Central memory CD8-positive, alpha-beta T cell (primary cell): ENCODE measurements at regions not wholly inside any gene's neighbourhood (a gene's known extent, or its start where the extent isn't known, plus 50 kb on each side); places are given as distances from the start of the nearest gene placed in this dataset.
"Not testable (repeated sequence)": the region's sequence is repeated elsewhere in the genome, so short reads cannot be mapped to it uniquely, and the experiment has no call there.

Source experiments
- ATAC-seq: fragments of 150-1000 bp; cut with Tn5 transposase; replicated peaks from 2 replicates; pipeline ENCODE4 v1.10.0; 2022; ENCODE audit warnings: mild to moderate bottlenecking, moderate FRiP score, moderate number of reproducible peaks; ENCODE audit not compliant: poor library complexity, severe bottlenecking; ENCODE audit errors: extremely low read depth
- DNase-seq, 2 donors: peaks; one replicate each; pipeline ENCODE4 v3.0.0; 2021; ENCODE audit warnings: low spot score in 2 of 2
- H3K27ac Mint-ChIP-seq: one replicate; pipeline ENCODE4 v1.8.0; 2022; ENCODE audit warnings: low read depth, mild to moderate bottlenecking, moderate library complexity, mixed read lengths
- H3K27me3 Mint-ChIP-seq: one replicate; pipeline ENCODE4 v1.8.0; 2022; ENCODE audit warnings: mixed read lengths
- H3K36me3 Mint-ChIP-seq: one replicate; pipeline ENCODE4 v1.8.0; 2022; ENCODE audit warnings: mild to moderate bottlenecking, moderate library complexity, mixed read lengths; ENCODE audit not compliant: insufficient read depth
- H3K4me1 Mint-ChIP-seq: one replicate; pipeline ENCODE4 v1.8.0; 2022; ENCODE audit warnings: mixed read lengths
- H3K4me3 Mint-ChIP-seq: one replicate; pipeline ENCODE4 v1.8.0; 2022; ENCODE audit warnings: mild to moderate bottlenecking, moderate library complexity, mixed read lengths
- H3K9me3 Mint-ChIP-seq: one replicate; pipeline ENCODE4 v1.8.0; 2022; ENCODE audit warnings: mixed read lengths

DNA sequence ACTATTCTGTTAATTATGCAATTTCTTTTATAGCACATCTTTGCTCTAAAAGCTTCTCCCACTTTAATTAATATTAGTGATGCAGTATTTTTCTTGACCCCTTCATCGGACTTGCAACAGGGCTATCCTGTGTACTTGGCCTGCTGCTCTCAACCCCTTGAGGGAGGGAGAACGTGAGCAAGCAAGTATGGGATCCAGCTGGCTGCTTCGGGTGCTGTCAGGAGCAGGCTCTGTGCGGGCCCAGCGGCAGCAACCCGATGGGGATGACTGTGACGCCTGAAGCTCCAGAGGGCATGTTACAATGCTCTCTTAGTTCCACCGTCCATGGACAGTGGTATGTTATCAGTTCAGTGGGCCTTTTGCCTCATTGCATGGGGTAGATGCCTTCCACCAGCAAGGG, 519.8 kb upstream of the CITED2 start:
- ATAC-seq, result no peak
- Mint-ChIP-seq H3K27ac (no peak overlapping the region), H3K4me3 (no peak overlapping the region)

DNA sequence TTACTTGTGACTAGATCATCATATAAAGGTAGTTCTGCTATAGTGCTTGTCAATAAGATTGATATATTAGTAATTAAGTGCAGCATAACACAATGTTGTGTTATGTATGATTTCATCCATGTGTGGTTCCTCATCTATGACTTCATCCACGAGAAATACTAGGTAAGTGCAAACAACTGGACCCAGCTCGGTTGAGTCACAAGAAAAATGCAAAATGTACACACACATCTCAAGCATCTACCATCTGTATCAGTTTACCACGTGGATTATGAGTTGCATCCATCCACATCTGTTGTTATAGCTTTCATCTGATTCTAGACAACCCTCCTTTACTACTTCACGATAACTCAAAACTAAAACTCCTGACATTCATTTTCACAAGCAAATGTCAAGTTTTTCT, 517.0 kb upstream of the CITED2 start:
- Mint-ChIP-seq H3K4me1 (no peaks in the 10 kb centered on the region), H3K9me3 (no peaks in the 10 kb centered on the region), H3K27ac (no peak overlapping the region), H3K4me3 (no peak overlapping the region), H3K27me3 (peaks cover 43% of the 10 kb centered on the region), H3K36me3 (no peaks in the 10 kb centered on the region)
- no peak for DNase-seq
- ATAC-seq, result no peak

More for the DNA sequence above, 519.8 kb upstream of the CITED2 start:
- H3K9me3 Mint-ChIP-seq, result no peaks in the 10 kb centered on the region
- DNase-seq, result no peak
- no peaks in the 10 kb centered on the region for H3K36me3 Mint-ChIP-seq
- H3K27me3 Mint-ChIP-seq, result peaks cover 26% of the 10 kb centered on the region
- no peaks in the 10 kb centered on the region for H3K4me1 Mint-ChIP-seq

DNA sequence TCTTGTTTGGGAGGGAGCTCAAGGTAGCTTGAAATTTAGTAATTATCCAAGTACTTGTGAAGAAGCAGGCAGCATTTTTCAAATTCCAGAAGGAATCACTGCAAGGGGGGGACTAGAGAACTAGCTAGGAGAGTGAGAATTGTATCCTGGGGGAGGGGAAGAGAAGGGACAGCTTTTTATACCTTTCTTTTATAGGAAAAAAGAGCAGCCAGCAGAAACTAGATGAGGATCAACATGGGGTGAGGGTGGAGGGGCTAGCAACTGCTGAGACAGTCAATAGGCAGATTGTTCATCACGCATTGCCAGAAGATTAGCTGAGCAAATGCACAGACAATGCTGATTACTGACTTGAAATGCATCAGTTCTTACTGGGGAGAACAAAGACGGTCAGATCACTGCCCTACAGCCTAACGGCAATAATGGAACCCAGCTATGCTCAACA, 514.3 kb upstream of the CITED2 start:
- Mint-ChIP-seq H3K4me3 (no peak overlapping the region), H3K27ac (no peak overlapping the region), H3K36me3 (no peaks in the 10 kb centered on the region), H3K27me3 (peaks cover 43% of the 10 kb centered on the region), H3K4me1 (no peaks in the 10 kb centered on the region), H3K9me3 (no peaks in the 10 kb centered on the region)
- DNase-seq (no peak), ATAC-seq (no peak)

GRCh38 chr6:139887275-139887674, 512.8 kb upstream of the CITED2 start:
- Mint-ChIP-seq H3K4me3 (no peak overlapping the region), H3K9me3 (no peaks in the 10 kb centered on the region), H3K27ac (no peak overlapping the region), H3K4me1 (no peaks in the 10 kb centered on the region), H3K36me3 (no peaks in the 10 kb centered on the region), H3K27me3 (peaks cover 43% of the 10 kb centered on the region)
- DNase-seq, result no peak
- no peak for ATAC-seq

DNA sequence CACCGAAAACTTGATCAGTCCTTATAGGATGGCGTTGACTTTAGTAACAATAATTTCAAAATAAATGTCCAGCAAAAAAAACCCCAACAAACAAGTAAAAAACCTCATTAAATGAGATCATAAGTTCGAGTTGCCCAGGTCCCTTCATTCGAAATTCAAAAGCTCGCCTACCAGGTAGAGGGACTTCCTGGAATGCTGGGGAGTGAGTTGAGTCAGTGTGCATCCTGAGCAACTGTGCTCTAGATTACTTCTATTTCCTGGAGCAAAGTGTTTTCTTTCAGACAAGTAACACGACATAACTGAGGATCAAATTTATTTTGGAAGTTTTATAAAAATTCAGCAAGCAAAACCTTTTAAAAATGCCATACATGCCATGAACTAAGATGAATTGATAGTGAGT, 511.9 kb upstream of the CITED2 start:
- no peak for DNase-seq
- no peaks in the 10 kb centered on the region for H3K36me3 Mint-ChIP-seq
- H3K4me3 Mint-ChIP-seq, result no peak overlapping the region
- H3K4me1 Mint-ChIP-seq, result no peaks in the 10 kb centered on the region
- H3K27ac Mint-ChIP-seq, result no peak overlapping the region
- no peaks in the 10 kb centered on the region for H3K9me3 Mint-ChIP-seq
- no peak for ATAC-seq
- H3K27me3 Mint-ChIP-seq, result peaks cover 43% of the 10 kb centered on the region

GRCh38 chr6:139885909-139886308, 511.5 kb upstream of the CITED2 start:
- no peak overlapping the region for H3K27ac Mint-ChIP-seq
- no peaks in the 10 kb centered on the region for H3K9me3 Mint-ChIP-seq
- DNase-seq, result no peak
- H3K4me3 Mint-ChIP-seq, result no peak overlapping the region
- H3K27me3 Mint-ChIP-seq, result peaks cover 38% of the 10 kb centered on the region
- ATAC-seq, result no peak
- no peaks in the 10 kb centered on the region for H3K36me3 Mint-ChIP-seq
- no peaks in the 10 kb centered on the region for H3K4me1 Mint-ChIP-seq

DNA sequence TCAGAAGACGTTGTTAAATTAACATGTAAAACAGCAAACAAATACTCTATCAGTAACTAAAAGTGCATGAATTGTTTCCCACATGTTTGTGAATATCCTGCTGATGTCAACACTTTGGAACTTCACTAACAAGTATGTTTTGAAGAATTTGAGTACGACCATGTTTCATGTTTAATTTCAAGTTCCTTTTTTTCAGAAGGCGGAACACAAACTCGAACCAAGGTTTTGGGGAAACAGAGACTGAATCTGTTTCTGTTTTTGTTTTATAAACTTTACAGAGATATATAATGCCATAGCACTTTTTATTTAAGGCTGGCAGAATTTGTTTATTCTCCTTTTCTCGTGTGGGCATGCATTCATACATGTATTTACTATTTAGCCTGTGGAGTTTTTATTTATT, 509.3 kb upstream of the CITED2 start:
- Mint-ChIP-seq H3K27me3 (peaks cover 28% of the 10 kb centered on the region), H3K4me3 (no peak overlapping the region), H3K4me1 (no peaks in the 10 kb centered on the region), H3K9me3 (no peaks in the 10 kb centered on the region), H3K36me3 (no peaks in the 10 kb centered on the region), H3K27ac (no peak overlapping the region)
- ATAC-seq, result no peak
- DNase-seq, result no peak

DNA sequence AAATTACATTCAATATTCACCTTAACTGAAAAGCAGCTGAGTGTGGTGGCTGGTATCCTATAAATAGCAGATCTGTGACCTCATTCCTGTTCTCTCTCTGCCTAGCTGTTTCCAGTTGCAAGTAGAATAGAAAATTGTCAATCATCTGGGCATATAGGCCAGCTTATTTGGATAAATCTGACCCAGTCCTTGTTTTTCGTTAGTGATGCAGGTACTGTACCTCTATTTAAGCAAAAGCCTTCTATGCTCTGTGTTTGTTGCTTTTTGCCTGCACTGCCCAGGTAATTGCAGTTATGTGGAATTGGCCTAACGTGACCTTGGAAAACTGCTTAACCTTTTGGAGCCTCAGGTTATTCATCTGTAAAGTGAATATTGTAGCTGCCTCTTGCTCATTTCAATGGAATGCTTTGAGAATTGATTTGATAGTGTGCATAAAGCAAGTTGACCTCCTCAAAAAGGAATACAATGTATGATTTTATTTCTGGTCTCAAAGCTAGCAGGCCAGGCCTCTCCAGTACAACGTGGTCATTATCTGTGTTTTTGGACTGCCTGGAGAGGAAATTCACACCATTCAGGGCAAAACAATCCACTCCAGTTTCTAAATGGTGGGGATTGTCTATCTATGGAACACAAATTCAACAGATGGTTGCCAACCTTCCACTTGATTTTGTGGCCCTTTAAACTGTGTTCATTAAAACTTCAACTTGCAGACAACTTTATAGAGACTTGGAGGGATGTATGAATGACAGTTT, 508.7 kb upstream of the CITED2 start:
- Mint-ChIP-seq H3K36me3 (no peaks in the 10 kb centered on the region), H3K27ac (no peak overlapping the region), H3K27me3 (peaks cover 22% of the 10 kb centered on the region), H3K4me1 (no peaks in the 10 kb centered on the region), H3K4me3 (no peak overlapping the region), H3K9me3 (no peaks in the 10 kb centered on the region)
- ATAC-seq (no peak), DNase-seq (no peak)

DNA sequence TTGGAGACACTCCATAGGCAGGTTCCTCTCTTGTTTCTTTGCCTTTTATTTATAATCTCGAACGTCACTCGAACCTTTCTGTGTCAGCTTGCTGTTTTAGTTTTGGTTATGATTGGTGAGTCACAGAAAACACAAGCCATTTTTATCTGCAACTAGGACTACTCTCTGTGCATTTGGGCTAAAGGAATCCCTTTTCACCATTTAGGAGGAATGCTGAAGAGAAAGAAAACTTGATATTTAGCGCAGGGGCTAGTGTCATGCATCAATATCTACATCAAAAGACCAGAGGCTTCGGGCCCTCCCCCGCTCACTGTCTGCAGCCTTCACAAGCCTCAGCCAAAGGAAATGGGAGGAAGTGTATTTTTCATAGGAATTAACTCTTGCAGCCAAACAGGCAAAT, 507.8 kb upstream of the CITED2 start:
- no peak for ATAC-seq
- no peaks in the 10 kb centered on the region for H3K4me1 Mint-ChIP-seq
- no peaks in the 10 kb centered on the region for H3K36me3 Mint-ChIP-seq
- DNase-seq, result no peak
- no peaks in the 10 kb centered on the region for H3K9me3 Mint-ChIP-seq
- no peak overlapping the region for H3K27ac Mint-ChIP-seq
- no peak overlapping the region for H3K4me3 Mint-ChIP-seq
- H3K27me3 Mint-ChIP-seq, result peaks cover 13% of the 10 kb centered on the region

- Mint-ChIP-seq H3K4me1 (no peaks in the 10 kb centered on the region), H3K36me3 (no peaks in the 10 kb centered on the region), H3K27me3 (peaks cover 12% of the 10 kb centered on the region), H3K4me3 (no peak overlapping the region), H3K27ac (no peak overlapping the region), H3K9me3 (no peaks in the 10 kb centered on the region)
- DNase-seq (no peak), ATAC-seq (peak; percentile 58)
Observed at GRCh38 chr6:139881728-139882211, 507.3 kb upstream of the CITED2 start.

GRCh38 chr6:139881236-139881635, 506.8 kb upstream of the CITED2 start:
- Mint-ChIP-seq H3K4me3 (no peak overlapping the region), H3K4me1 (no peaks in the 10 kb centered on the region), H3K9me3 (no peaks in the 10 kb centered on the region), H3K27me3 (peaks cover 12% of the 10 kb centered on the region), H3K27ac (no peak overlapping the region), H3K36me3 (no peaks in the 10 kb centered on the region)
- ATAC-seq, result no peak
- no peak for DNase-seq

DNA sequence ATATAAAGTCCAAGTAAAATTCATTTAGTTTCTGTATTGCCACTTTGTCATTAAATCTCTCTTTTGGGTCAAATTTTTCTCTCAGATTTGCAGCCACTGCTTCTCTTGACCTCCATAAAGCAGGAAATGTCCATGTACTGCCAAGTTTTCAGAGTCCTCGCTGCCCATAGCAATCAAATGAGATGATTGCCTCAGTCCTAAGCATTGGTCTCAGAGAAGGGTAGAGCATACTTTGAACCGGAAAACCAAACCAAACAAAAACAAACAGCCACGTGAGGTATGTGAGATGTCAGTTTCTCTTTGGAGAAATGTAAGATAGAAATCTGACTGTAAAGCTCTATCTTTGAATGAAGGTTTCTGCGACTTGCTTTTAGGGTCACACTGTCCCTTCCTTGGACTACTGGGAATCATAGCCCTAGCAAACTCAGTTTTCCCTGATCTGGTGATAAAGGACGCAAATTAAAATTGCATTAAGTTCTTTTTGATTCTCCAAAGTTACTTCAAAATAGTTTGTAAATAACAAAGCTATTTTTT, 505.4 kb upstream of the CITED2 start:
- no peak for ATAC-seq

GRCh38 chr6:139879241-139879640, 504.8 kb upstream of the CITED2 start:
- H3K4me1 Mint-ChIP-seq, H3K27ac Mint-ChIP-seq, H3K36me3 Mint-ChIP-seq, DNase-seq, H3K4me3 Mint-ChIP-seq, H3K9me3 Mint-ChIP-seq, ATAC-seq: not testable (repeated sequence)
- H3K27me3 Mint-ChIP-seq, result peaks cover 12% of the 10 kb centered on the region

More for the DNA sequence above, 505.4 kb upstream of the CITED2 start:
- Mint-ChIP-seq H3K36me3 (no peaks in the 10 kb centered on the region), H3K9me3 (no peaks in the 10 kb centered on the region), H3K4me1 (no peaks in the 10 kb centered on the region), H3K27ac (no peak overlapping the region), H3K4me3 (no peak overlapping the region), H3K27me3 (peaks cover 12% of the 10 kb centered on the region)
- no peak for DNase-seq
